ENCODE measurements at regions not wholly inside any gene's neighbourhood (a gene's known extent, or its start where the extent isn't known, plus 50 kb on each side); places are given as distances from the start of the nearest gene placed in this dataset.

GRCh38 chr13:104759069-104759468, 1692.9 kb upstream of the SLC10A2 start:
- no peak for DNase-seq (ENCODE audit: low spot score)

GRCh38 chr13:104757712-104758111, 1691.5 kb upstream of the SLC10A2 start:
- DNase-seq (ENCODE audit: low spot score): no peak

- no peak for DNase-seq (ENCODE audit: low spot score)
These were observed 1684.2 kb upstream of the SLC10A2 start for GRCh38 chr13:104750377-104750776.

GRCh38 chr13:104740641-104741222, 1674.5 kb upstream of the SLC10A2 start:
- DNase-seq (ENCODE audit: low spot score): no peak

GRCh38 chr13:104737713-104738112, 1671.5 kb upstream of the SLC10A2 start:
- DNase-seq (ENCODE audit: low spot score): no peak

- no peak for DNase-seq (ENCODE audit: low spot score)
These were observed 1667.2 kb upstream of the SLC10A2 start for GRCh38 chr13:104733427-104733826.

- DNase-seq (ENCODE audit: low spot score): no peak
These were observed 1648.9 kb upstream of the SLC10A2 start for GRCh38 chr13:104715111-104715510.

- DNase-seq (ENCODE audit: low spot score): no peak
These were observed 1639.0 kb upstream of the SLC10A2 start for GRCh38 chr13:104705031-104705750.

- no peak for DNase-seq (ENCODE audit: low spot score)
These were observed 1635.4 kb upstream of the SLC10A2 start for GRCh38 chr13:104701591-104701990.

- no peak for DNase-seq (ENCODE audit: low spot score)
These were observed 1628.2 kb upstream of the SLC10A2 start for GRCh38 chr13:104694397-104694796.

- DNase-seq (ENCODE audit: low spot score): no peak
These were observed 1626.9 kb upstream of the SLC10A2 start for GRCh38 chr13:104693126-104693525.

- DNase-seq (ENCODE audit: low spot score): no peak
These were observed 1625.7 kb upstream of the SLC10A2 start for GRCh38 chr13:104691767-104692467.

GRCh38 chr13:104686484-104686883, 1620.3 kb upstream of the SLC10A2 start:
- no peak for DNase-seq (ENCODE audit: low spot score)

GRCh38 chr13:104683789-104684188, 1617.6 kb upstream of the SLC10A2 start:
- no peak for DNase-seq (ENCODE audit: low spot score)

- no peak for DNase-seq (ENCODE audit: low spot score)
These were observed 1611.9 kb upstream of the SLC10A2 start for GRCh38 chr13:104678161-104678560.

- DNase-seq (ENCODE audit: low spot score): no peak
These were observed 1605.7 kb upstream of the SLC10A2 start for GRCh38 chr13:104671901-104672300.

- no peak for DNase-seq (ENCODE audit: low spot score)
These were observed 1591.0 kb upstream of the SLC10A2 start for GRCh38 chr13:104657196-104657595.

- DNase-seq (ENCODE audit: low spot score): no peak
These were observed 1584.2 kb upstream of the SLC10A2 start for GRCh38 chr13:104650431-104650830.

- DNase-seq (ENCODE audit: low spot score): no peak
These were observed 1582.1 kb upstream of the SLC10A2 start for GRCh38 chr13:104648291-104648690.

GRCh38 chr13:104645786-104646185, 1579.6 kb upstream of the SLC10A2 start:
- DNase-seq (ENCODE audit: low spot score): no peak

GRCh38 chr13:104641309-104641708, 1575.1 kb upstream of the SLC10A2 start:
- no peak for DNase-seq (ENCODE audit: low spot score)

GRCh38 chr13:104635879-104636278, 1569.7 kb upstream of the SLC10A2 start:
- no peak for DNase-seq (ENCODE audit: low spot score)

- no peak for DNase-seq (ENCODE audit: low spot score)
These were observed 1567.8 kb upstream of the SLC10A2 start for GRCh38 chr13:104634016-104634415.

Measured in AG08395 (cell line).